Brain microvascular endothelial cell (primary cell): ENCODE measurements at regions not wholly inside any gene's neighbourhood (a gene's known extent, or its start where the extent isn't known, plus 50 kb on each side); places are given as distances from the start of the nearest gene placed in this dataset.

Experiments used
- DNase-seq: peaks from one replicate; pipeline ENCODE4 v3.0.0-alpha.2; 2020
- H3K27ac ChIP-seq: fragments of 250-450 bp; sonication (Bioruptor Pico); 2 replicates; pipeline ENCODE4 v1.5.1; 2020; ENCODE audit warnings: mild to moderate bottlenecking, moderate library complexity
- H3K27me3 ChIP-seq: fragments of 250-450 bp; sonication (Bioruptor Pico); replicated peaks from 2 replicates; pipeline ENCODE4 v1.5.1; 2020; ENCODE audit warnings: mild to moderate bottlenecking
- H3K36me3 ChIP-seq: fragments of 250-450 bp; sonication (Bioruptor Pico); replicated peaks from 2 replicates; pipeline ENCODE4 v1.5.1; 2020; ENCODE audit warnings: mild to moderate bottlenecking
- H3K4me3 ChIP-seq: 2 replicates; pipeline ENCODE4 v1.5.1; 2011; ENCODE audit warnings: low read depth, mild to moderate bottlenecking, control low read depth, low read length, moderate library complexity
- CTCF ChIP-seq: IDR thresholded peaks from 2 replicates; pipeline ENCODE4 v1.5.1; 2011; ENCODE audit warnings: low read depth, mild to moderate bottlenecking, moderate library complexity, low read length, control low read depth, inconsistent platforms; ENCODE audit errors: missing control alignments
- in situ Hi-C: cut with HindIII; loops from 2 replicates; pipeline ENCODE4 v1.10.0; 2017; ENCODE audit warnings: low sequenced_read_pairs, low pct_ligation_motif_present

GRCh38 chr14:104519721-104520120, 59.8 kb upstream of the C14orf180 start:
- Histone ChIP-seq H3K27ac (no peak overlapping the region), H3K4me3 (no peak overlapping the region), H3K36me3 (no peaks in the 10 kb centered on the region), H3K27me3 (no peaks in the 10 kb centered on the region)
- in situ Hi-C loops = no loop called here
- TF ChIP-seq CTCF = no peak
- no peak for DNase-seq

GRCh38 chr14:104520620-104521410, 58.7 kb upstream of the C14orf180 start:
- Histone ChIP-seq H3K27me3 (no peaks in the 10 kb centered on the region), H3K27ac (no peak overlapping the region), H3K36me3 (no peaks in the 10 kb centered on the region), H3K4me3 (no peak overlapping the region)
- no peak for DNase-seq
- in situ Hi-C loops = no loop called here
- TF ChIP-seq CTCF = no peak

GRCh38 chr14:104521816-104522745, 57.5 kb upstream of the C14orf180 start:
- in situ Hi-C loops = no loop called here
- H3K36me3 ChIP-seq = no peaks in the 10 kb centered on the region
- no peak for TF ChIP-seq CTCF
- no peak overlapping the region for H3K27ac ChIP-seq
- no peaks in the 10 kb centered on the region for H3K27me3 ChIP-seq
- no peak for DNase-seq
- H3K4me3 ChIP-seq = no peak overlapping the region

DNA sequence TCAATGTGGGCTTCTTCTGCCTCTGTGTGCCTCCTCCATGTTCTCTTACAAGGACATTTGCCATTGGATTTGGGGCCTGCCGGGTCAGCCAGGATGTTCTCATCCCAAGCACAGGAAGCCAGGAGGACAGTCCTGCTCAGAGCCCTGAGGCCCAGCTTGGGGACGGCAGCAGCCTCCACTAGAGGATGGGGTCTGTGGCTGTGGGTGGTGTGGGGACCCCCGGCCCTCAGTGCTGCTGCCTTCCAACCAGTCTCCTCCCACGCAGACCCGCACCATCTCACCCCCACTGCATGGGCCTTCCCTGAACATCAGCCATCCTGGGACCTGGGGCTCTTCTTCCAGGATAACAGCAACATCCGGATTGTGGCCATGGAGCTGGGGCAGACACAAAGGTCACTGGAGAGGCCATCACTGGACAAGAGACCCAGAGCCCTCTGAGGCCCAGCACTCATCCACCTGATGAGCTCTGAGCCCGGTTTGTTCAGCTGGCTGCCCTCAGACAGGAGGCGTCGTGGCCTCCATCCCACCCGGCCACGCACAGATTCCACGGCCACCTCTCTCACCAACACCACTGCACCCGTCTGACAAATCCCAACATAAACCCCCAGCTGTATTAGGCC, 56.5 kb upstream of the C14orf180 start:
- no peak overlapping the region for H3K27ac ChIP-seq
- no peaks in the 10 kb centered on the region for H3K27me3 ChIP-seq
- no peaks in the 10 kb centered on the region for H3K36me3 ChIP-seq
- no peak overlapping the region for H3K4me3 ChIP-seq
- no peak for DNase-seq
- in situ Hi-C loops = no loop called here
- TF ChIP-seq CTCF = no peak

- H3K27me3 ChIP-seq = no peaks in the 10 kb centered on the region
- no peak for TF ChIP-seq CTCF
These were observed 56.0 kb upstream of the C14orf180 start for GRCh38 chr14:104523546-104523935.

More at GRCh38 chr14:104523546-104523935, 56.0 kb upstream of the C14orf180 start:
- Histone ChIP-seq H3K36me3 (no peaks in the 10 kb centered on the region), H3K4me3 (no peak overlapping the region), H3K27ac (no peak overlapping the region)
- no peak for DNase-seq
- in situ Hi-C loops = no loop called here
